ENCODE measurements at regions not wholly inside any gene's neighbourhood (a gene's known extent, or its start where the extent isn't known, plus 50 kb on each side); places are given as distances from the start of the nearest gene placed in this dataset.
A peak's percentile ranks its signal among the peaks of the same experiment; 100 is the strongest.
"Not testable (repeated sequence)": the region's sequence is repeated elsewhere in the genome, so short reads cannot be mapped to it uniquely, and the experiment has no call there.

DNA sequence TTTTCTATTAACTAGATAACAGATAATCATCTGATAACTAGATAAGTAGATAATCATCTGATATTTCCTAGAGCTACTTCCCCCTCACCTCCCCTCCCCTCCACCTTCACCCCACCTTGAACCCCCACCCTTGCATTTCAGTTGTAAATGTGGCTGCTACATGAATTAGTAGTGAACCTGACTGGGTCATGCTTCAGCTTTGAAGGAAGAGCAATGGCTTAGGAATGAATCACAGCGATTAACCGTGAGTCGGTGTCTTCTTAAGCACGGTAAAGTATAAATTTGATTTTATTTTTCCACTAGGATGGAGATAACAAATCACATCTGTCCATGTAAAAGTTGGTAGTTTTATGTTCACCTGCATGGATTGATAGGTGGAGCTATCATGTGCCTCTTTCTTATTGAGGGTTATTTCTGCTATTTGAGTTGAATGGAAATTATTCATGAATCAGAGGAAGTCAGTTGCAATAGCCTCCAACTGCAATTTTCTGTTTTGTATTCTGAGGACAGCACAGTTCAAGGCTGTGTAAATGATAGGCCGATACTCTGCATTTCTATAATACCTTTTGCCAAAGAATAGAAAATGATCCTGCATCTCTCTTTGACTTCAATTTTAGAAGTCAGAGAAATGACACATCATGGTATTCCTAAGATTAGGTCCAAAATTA, 235.0 kb downstream of the PTGER3 start:
- no peak for DNase-seq (ENCODE audit: low read depth)

DNA sequence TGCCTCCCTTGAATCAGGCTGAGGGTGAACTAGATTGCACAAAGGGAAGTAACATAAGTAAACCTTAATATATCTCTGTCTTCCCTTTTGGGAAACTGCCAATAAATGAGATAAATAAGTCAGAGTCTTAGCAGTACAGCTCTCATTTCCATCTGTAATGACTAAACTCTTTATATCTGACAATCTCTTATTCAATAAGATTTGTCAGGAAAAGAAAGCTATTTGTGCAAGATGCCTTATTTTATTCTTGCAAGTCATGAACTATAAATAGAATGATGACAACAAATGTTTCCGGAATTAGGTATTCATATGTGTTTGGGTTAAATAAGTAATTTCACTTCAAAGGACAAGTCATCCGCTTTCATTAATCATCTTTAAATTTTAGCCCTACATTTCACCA, 229.2 kb downstream of the PTGER3 start:
- DNase-seq (ENCODE audit: low read depth): no peak

DNA sequence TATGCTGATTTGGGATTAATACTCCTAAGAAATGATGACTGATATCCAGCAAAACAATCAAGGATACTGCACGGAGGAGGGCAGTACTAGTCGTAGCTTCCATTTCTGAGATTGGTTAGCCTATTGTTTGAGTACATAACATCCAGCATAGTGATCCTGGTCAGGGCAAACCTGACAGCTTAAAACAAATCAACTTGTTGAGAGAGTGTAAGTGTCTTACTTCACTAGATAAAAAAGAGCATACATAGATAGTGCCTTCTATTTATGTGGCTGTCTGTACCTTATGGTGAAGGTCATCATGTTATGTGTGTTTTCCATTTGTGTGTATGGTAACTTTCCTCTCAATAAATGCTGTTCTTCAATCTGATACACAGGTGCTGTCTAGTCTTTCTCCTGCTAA, 228.4 kb downstream of the PTGER3 start:
- no peak for DNase-seq (ENCODE audit: low read depth)

DNA sequence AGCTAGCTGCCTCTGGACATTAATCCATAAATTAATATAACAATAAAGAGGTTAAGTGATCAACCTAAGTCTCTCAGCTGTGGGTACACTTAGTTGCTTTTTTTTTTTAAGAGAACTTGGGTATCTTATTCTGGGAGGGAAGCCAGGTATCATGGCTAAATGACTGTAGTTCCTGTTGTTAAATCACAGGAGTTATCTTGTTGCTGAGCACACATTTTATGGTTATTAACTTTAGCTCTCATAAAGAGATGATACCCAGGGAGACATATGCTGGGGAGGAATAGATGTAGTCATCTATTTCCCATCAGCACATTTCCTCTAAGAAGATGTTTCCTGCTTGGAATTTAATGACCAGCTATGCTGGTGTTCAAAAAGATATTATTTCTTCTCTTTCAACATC, 227.8 kb downstream of the PTGER3 start:
- DNase-seq (ENCODE audit: low read depth): no peak

DNA sequence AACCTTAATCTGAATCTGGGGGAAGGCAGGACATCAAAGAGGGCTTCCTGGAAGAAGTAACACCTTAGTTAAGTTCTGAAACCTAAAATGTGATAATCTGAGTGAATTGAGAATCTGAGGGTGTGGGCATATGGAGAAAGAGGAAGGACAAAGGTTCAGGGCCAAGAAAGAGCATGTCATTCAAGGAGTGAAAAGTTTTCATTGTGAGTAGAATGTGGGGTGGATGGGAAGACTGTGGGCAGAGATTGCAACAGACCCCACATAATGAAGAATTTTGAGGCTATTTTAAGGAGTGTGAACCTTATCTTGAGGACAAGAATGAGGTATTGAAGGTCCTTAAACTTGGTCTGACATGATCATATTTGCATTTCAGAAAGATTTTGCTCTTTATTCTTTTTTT, 227.2 kb downstream of the PTGER3 start:
- DNase-seq (ENCODE audit: low read depth): no peak

DNA sequence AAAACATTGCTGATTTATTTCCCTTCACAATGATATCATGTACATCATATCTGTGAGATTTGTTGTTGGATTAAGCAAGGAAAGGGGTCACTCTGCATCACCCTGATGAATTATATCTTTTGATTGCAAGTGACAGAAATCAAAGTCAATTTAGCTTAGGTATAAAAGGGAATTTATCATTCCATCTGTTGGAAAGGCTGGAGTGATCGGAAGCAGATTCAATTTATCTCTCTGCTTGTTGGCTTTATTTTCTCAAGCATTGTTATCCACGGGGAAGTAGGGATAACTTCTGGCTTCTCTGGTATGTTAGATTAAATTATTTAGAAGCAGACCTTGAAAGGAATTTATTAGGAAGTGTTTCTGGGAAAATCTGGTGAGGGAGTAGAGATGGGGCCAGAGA, 226.6 kb downstream of the PTGER3 start:
- no peak for DNase-seq (ENCODE audit: low read depth)

DNA sequence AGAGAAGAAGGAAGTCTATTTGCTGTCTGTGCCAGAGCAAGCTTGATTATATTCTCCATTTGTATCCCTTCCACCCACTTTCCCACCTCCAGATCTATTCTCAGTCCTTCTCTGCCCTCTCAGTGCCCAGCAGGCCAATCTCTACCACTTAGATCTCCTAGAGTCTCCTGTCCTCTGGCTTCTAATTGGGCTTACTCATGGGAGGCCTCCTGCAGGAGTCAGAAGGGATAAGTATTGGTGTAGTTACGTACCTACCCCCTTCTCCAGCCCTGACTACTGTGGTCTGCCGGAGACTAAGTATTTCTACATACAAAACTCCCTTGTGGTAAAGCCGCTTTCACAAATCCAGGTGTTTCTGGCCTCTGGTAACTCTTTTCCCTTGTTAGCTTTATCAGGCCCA, 221.2 kb downstream of the PTGER3 start:
- no peak for DNase-seq (ENCODE audit: low read depth)

DNA sequence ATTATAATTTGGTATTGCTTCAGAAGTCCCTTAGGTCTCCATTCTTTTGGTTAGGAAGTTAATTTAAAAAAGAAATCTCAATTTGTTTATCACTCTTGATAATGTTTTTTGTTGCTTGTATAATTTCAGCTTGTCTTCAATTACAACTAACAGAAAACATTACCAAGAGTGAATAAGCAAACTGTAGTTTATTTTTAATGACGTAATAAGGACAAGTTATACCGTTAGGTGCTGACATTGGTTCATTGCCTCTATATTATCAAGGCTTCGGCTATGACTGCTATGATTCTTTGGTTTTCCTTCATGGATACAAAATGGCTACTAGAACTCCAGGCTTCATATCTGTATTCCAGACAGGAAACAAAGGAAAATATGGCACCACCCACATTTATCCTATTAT, 220.6 kb downstream of the PTGER3 start:
- no peak for DNase-seq (ENCODE audit: low read depth)

DNA sequence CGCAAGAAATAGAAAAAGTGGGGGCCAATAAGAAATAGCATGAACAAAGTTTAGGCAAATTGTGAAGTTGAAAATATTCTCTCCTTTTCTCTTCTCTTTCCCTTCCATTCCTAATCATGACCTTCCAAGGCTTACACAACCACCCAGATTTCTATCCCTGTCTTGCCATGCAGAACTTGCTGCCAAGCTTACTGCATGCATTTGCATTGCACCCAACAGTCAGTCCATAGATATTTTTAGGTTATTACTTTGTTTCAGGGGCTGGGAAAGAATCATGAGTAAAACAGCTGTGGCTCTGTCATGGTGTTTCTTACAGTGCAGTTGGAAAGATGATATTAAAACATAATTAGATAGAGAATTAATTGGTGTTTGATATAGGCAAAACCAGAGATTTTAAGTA, 219.4 kb downstream of the PTGER3 start:
- peak; percentile 3 for DNase-seq (ENCODE audit: low read depth)

DNA sequence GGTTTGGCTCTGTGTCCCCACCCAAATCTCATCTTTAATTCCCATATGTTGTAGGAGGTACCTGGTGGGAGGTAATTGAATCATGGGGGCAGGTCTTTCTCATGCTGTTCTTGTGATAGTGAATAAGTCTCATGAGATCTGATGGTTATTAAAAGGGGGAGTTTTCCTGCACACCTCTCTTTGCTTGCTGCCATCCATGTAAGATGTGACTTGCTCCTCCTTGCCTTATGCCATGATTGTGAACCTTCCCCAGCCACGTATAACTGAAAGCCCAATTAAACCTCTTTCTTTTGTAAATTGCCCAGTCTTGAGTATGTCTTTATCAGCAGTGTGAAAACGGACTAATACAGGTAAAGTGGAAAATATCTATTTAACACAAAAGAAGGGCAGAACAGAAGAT, 213.3 kb downstream of the PTGER3 start:
- not testable (repeated sequence) for DNase-seq (ENCODE audit: low read depth)

DNA sequence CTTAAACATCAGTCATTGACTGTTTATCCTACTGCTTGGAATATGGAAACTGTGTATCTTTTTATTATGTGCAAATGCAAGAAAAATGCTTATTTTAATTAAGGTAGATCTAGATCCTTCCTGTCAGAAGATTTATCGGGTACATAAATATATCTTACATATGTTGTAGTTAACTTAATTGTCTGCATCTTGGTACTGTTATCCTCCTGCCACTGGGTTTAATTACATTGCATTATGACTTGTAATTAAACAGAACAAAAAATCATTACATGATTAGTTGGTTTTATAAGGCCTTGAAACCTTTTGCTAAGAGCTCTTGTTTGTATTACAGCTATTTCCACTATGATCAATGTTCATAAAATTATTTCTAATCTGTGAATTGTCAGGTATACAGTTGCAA, 211.2 kb downstream of the PTGER3 start:
- no peak for DNase-seq (ENCODE audit: low read depth)

DNA sequence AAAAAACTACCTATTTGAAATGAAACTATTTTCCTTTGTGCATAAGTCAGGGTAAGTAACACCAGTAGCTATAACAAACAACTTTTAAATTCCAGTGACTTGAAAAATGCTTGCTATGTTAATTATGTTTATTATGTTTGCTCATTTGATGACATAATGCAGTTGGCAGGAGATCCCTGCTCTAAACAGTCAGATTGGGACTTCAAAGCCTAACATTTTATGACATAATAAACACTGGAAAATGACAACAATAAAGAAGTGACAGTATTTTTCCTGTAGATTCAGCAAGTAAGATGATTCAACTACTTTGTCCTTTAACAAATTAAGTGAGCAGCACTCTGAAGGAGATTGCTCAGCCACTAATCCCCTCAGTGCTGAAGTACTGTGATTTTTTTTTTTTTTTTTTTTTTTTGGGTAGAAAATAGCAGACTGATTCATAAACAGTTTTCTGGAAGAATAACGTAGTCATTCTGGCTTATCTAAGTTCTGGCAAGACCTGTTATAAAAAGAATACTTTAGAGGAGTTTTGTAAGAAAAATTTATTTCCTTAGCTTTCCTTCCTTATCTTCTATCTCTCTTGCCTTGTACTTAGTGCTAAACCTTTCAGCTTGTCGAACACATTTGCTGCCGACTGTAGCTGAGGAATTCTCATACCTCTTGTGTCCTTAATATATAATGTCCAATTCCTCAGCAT, 207.2 kb downstream of the PTGER3 start:
- no peak for DNase-seq (ENCODE audit: low read depth)

DNA sequence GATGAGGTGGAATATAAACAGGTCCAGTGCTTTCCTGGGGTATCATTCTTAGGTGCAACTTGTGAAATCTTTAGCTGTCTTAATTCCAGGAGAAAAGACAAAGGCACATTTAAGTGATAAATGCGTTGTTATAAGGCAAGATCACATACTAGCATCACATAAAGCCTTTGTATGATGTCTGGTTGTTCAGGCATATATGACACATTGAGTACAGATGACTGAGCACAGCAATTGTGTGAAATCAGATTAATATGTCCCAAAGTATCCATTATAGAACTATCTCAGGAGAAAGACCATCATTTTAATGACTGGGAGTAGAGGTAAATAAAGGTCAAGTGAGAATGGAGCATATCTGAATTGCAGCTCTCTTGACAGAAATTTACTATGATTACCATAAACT, 205.1 kb downstream of the PTGER3 start:
- no peak for DNase-seq (ENCODE audit: low read depth)

DNA sequence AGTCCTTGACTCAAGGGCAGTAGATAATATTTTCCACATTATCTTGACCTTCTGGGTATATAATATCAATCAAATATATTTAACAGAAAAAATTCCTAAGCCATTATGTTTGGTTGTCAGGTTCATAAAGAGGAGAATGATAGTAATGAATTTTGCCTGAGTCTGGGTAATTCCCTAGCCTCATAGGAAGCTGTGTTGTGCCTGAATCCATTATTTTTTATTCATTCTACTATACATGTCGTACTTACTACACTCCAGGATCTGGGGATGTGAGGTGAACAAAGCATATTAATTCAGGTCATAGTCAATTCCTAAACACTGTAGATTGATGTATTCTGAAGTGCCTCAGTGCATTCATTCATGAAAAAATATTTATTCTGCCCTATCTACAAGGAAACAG, 204.2 kb downstream of the PTGER3 start:
- no peak for DNase-seq (ENCODE audit: low read depth)

DNA sequence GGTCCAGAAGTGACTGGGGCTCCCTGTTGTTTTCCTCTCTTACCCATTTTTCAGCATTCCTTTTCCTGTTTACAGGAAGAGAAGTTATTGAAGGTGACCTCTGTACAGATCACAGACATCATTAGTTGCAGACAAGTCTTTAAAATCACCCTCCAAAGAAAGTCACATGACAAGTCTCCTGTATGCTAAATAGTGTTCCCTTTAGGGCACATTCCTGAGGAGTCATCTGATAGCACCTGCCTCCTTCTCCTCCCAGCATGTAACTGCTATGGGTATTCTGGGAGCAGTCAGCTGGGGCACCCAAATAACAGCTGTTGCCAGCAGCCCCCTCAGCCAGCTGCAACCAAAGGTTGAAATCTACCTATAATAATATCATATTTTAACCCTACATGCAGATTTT, 200.6 kb downstream of the PTGER3 start:
- no peak for DNase-seq (ENCODE audit: low read depth)

DNA sequence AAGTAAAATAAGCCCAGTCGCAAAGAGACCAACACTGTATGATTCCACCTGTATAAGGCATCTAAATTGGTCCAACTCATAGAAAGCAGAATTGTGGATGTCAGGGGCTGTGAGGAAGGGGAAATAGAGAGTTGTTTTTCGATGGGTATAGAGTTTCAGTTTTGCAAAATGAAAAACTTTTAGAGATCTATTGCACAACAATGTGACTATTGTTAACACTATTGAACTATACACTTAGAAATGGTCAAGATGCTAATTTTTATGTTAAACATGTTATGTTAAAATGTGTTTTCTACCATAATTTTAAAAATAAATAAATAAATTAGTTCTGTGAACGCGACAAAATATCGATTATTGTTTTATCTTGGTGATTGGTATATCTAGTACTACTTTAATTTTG, 192.4 kb downstream of the PTGER3 start:
- no peak for DNase-seq (ENCODE audit: low read depth)

DNA sequence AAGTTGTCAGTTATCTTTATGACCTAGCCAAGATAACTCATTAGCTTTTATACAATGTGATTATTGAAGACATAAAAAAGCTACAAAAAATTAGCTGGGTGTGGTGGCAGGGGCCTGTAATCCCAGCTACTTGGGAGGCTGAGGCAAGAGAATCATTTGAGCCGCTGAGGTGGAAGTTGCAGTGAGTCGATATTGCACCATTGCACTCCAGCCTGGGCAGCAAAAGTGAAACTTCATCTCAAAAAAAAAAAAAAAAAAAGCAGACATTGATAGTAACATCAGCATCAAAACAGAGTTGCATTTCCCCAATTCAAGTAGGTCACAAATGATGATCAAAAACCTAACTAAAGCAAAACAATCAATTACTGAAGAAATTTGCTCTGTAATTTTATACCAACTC, 191.4 kb downstream of the PTGER3 start:
- DNase-seq (ENCODE audit: low read depth): no peak

DNA sequence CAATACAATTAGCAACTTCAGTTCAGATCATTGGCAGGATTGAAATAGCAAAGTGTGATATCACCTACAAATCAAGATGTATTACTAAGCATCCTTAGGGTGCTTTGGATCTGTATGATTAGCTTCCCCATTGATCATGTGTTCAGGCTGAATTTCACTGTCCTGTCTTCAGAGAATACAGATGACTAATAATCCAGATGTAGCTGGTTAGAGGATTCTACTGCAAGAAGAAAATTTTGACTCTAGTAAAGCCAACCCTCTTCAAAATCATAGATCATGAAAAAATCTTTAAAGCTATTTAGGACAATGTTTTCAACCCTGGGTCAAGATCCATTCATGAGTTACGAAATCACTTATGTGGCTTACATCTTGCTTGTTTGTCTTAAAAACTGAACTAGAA, 184.4 kb downstream of the PTGER3 start:
- no peak for DNase-seq (ENCODE audit: low read depth)

DNA sequence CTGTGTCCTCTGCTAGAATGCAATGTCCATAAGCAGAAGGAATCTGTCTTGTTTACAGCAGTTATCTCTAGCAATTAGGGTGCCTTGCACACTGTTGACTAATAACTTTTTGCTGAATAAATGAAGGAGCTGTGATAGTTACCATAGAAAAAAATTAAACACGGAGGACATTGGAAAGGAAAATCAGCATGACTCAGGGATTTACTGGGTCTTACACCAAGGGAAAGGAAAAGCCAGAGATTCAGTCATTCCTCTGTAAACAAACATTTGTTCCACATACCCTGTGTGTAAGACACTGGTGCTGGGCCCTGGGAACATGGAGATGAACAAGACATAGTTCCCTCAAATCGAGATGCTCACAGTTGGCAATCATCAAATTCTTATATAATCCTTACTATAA, 183.3 kb downstream of the PTGER3 start:
- DNase-seq (ENCODE audit: low read depth): peak; percentile 1

DNA sequence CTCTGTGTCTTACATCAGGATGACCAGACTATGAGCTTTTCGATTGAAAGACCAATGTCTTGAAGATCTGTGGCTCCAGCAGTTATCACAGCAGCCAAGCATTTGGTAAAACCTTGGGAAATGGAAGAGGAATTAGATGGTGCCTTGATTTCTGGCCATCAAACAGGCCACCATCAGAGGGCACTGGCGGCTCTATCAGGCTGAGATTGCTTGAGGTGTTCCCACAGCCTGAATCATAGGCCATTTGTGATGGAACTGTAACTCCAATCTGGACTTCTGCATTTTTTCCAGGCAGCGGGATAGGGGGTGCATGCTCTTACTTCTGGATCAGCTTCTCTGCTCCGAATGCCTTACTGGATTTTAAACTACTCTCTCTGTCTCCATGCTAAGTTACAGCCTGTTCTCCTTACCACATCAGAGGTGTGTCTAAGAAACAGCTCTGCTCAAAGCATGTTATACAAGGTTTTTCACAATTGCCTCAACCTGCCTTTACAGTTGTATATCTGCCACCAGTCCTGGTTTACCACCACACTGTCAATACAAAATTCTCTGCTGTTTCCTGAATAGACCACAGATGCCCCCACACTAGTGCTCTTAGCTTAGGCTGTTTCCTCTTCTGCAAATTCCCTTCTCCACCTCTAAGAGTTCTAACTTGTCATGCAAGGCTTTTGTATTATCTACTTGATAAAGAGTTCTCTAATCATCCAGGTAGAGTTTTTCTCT, 180.9 kb downstream of the PTGER3 start:
- DNase-seq (ENCODE audit: low read depth): no peak

DNA sequence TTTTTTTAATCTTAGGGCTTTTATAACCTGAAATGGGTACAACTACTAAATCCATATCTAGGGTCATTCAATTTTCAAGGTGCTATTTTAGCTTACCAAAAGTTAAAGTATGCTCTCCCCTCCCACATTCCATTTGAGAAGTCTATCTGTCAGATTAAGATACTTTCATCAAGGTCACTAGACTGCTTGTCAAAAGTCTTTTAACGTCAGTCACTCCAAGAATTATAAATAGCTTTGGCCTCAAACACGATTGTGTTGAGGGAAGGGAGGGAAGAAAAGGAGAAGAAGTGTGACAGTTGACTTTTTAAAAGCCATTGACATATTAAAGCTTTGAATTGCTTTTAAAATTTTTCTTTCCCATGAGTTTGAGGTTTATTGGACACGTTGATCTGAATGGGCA, 175.8 kb downstream of the PTGER3 start:
- no peak for DNase-seq (ENCODE audit: low read depth)

DNA sequence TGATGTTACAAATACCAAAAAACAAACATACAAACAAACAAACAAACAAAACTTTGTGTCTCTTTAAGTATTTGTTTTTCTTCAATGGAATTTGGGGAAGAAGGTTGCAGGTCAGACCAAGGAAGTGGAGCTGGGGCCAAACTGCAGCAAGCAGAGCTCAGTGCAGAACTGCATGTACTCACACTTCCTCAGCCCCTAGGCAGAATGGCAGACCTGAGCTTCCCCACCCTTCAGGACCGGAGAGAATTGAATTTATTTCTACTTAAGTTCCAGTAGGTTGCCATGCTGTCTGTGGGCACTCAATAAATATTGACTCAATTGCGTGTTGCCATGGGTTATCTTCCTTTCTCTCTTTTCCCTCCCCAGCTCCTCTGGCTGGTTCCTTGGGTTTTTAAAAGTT, 173.6 kb downstream of the PTGER3 start:
- no peak for DNase-seq (ENCODE audit: low read depth)

DNA sequence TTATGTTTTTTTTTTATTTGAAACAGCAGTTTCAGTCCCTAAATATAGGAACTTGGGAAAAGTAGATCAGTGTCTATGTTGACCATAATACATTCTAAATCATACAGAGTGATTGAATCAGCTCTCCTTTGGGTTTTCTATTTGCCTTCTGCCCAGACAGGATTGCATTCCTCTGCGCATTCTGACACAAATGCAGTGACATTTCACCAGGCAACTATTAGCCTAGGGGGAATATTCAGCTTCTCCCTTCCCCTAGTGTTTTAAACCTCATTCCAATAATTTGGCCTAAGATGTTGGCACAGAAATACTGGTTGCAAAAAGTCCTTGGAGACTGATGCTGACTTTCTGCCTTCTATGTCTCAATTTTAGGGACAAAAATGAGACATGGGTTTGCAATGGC, 172.8 kb downstream of the PTGER3 start:
- DNase-seq (ENCODE audit: low read depth): no peak
